Erythroblast (primary cell): ENCODE measurements at regions not wholly inside any gene's neighbourhood (a gene's known extent, or its start where the extent isn't known, plus 50 kb on each side); places are given as distances from the start of the nearest gene placed in this dataset.

ENCODE experiments used
- GATA1 ChIP-seq: IDR thresholded peaks from 2 replicates; pipeline ENCODE4 v1.6.1; 2011; ENCODE audit warnings: low read depth, mild to moderate bottlenecking, control low read depth, low read length, moderate library complexity
- POLR2A ChIP-seq: IDR thresholded peaks from 2 replicates; pipeline ENCODE4 v1.6.1; 2011; ENCODE audit warnings: mild to moderate bottlenecking, low read length

DNA sequence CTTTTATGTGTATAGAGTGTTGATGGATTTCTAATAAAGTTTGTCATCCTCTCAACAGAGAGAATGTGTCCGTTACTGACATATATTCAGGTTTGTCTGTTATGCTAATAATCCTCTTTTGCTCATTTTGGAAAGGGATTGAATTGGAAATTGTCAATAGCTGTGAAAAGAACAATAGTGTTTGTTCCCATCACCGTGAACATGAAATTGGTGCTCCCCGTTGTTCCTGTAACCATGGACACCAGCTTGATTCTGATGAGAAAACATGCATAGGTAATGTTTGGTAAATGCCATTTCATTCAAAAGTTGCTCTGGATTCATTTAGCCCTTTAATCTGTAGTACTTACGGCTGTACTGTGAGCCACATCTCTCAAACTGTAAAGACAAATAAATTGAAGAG, 707.0 kb upstream of the GOLIM4 start:
- TF ChIP-seq POLR2A (no peak), GATA1 (no peak)
